OCI-LY1 (cell line): ENCODE measurements at regions not wholly inside any gene's neighbourhood (a gene's known extent, or its start where the extent isn't known, plus 50 kb on each side); places are given as distances from the start of the nearest gene placed in this dataset.

Source experiments
- H2AFZ ChIP-seq: fragments of 200-600 bp; sonication (generic), shearing (Covaris generic); 2 replicates; pipeline ENCODE4 v1.6.0; 2014; ENCODE audit warnings: antibody characterized with exemption, mild to moderate bottlenecking, low read length
- H3F3A ChIP-seq: fragments of 200-600 bp; sonication (generic), shearing (Covaris generic); 2 replicates; pipeline ENCODE4 v1.6.0; 2014; ENCODE audit warnings: mild to moderate bottlenecking, antibody characterized with exemption, low read length, moderate library complexity; ENCODE audit not compliant: insufficient read depth
- H3K27ac ChIP-seq: fragments of 200-600 bp; sonication (generic); 2 replicates; pipeline ENCODE4 v1.5.1; 2014; ENCODE audit warnings: low read length, mixed run types, mild to moderate bottlenecking, low read depth; ENCODE audit not compliant: poor library complexity, severe bottlenecking
- H3K27me3 ChIP-seq: fragments of 200-600 bp; sonication (generic); 2 replicates; pipeline ENCODE4 v1.6.0; 2014; ENCODE audit warnings: antibody characterized with exemption, mild to moderate bottlenecking, low read length, moderate library complexity; ENCODE audit not compliant: insufficient read depth
- H3K36me3 ChIP-seq: fragments of 200-600 bp; sonication (generic); 2 replicates; pipeline ENCODE4 v1.6.1; 2014; ENCODE audit warnings: mild to moderate bottlenecking, antibody characterized with exemption, low read length, moderate library complexity, mixed read lengths; ENCODE audit not compliant: insufficient read depth
- H3K4me1 ChIP-seq: fragments of 200-600 bp; sonication (generic); 2 replicates; pipeline ENCODE4 v1.5.1; 2014; ENCODE audit warnings: mild to moderate bottlenecking, low read length, moderate library complexity; ENCODE audit not compliant: insufficient read depth, severe bottlenecking
- H3K4me2 ChIP-seq: fragments of 200-600 bp; sonication (generic), shearing (Covaris generic); 2 replicates; pipeline ENCODE4 v1.6.1; 2014; ENCODE audit warnings: low read length
- H3K4me3 ChIP-seq: fragments of 200-600 bp; sonication (generic); 2 replicates; pipeline ENCODE4 v1.5.1; 2014; ENCODE audit warnings: low read length, low read depth, mild to moderate bottlenecking, mixed read lengths; ENCODE audit not compliant: poor library complexity, severe bottlenecking
- H3K79me2 ChIP-seq: fragments of 200-600 bp; shearing (Covaris generic); 2 replicates; pipeline ENCODE4 v1.6.1; 2016; ENCODE audit warnings: mixed run types, low read length, mixed read lengths; ENCODE audit not compliant: insufficient read depth
- H3K9ac ChIP-seq: fragments of 200-600 bp; sonication (generic), shearing (Covaris generic); 2 replicates; pipeline ENCODE4 v1.6.1; 2014; ENCODE audit warnings: mild to moderate bottlenecking, low read length, mixed read lengths
- H3K9me2 ChIP-seq: fragments of 200-600 bp; sonication (generic), shearing (Covaris generic); 2 replicates; pipeline ENCODE4 v1.6.1; 2014; ENCODE audit warnings: low read depth, mild to moderate bottlenecking, low read length, mixed read lengths
- H3K9me3 ChIP-seq: fragments of 200-600 bp; shearing (Covaris generic); 2 replicates; pipeline ENCODE4 v1.6.1; 2014; ENCODE audit warnings: low read length, mixed read lengths
- H4K20me1 ChIP-seq: fragments of 200-600 bp; sonication (generic), shearing (Covaris generic); 2 replicates; pipeline ENCODE4 v1.6.0; 2016; ENCODE audit warnings: mild to moderate bottlenecking, low read length; ENCODE audit not compliant: insufficient read depth
- EZH2 ChIP-seq: fragments of 200-600 bp; sonication (generic), shearing (Covaris generic); IDR thresholded peaks from 2 replicates; pipeline ENCODE4 v1.8.0; 2017; ENCODE audit warnings: borderline replicate concordance, mixed run types, mild to moderate bottlenecking, antibody characterized with exemption, low read length, moderate library complexity, mixed read lengths
- TF ChIP-seq, protein P1 (sequence below): fragments of 200-600 bp; sonication (generic), shearing (Covaris generic); IDR thresholded peaks from 2 replicates; pipeline ENCODE4 v1.5.1; 2017; ENCODE audit warnings: mild to moderate bottlenecking, antibody characterized with exemption, low read length, moderate library complexity, mixed read lengths

GRCh38 chr20:7723284-7723683 lies 217.0 kb downstream of the HAO1 start:
- TF ChIP-seq, protein P1, sequence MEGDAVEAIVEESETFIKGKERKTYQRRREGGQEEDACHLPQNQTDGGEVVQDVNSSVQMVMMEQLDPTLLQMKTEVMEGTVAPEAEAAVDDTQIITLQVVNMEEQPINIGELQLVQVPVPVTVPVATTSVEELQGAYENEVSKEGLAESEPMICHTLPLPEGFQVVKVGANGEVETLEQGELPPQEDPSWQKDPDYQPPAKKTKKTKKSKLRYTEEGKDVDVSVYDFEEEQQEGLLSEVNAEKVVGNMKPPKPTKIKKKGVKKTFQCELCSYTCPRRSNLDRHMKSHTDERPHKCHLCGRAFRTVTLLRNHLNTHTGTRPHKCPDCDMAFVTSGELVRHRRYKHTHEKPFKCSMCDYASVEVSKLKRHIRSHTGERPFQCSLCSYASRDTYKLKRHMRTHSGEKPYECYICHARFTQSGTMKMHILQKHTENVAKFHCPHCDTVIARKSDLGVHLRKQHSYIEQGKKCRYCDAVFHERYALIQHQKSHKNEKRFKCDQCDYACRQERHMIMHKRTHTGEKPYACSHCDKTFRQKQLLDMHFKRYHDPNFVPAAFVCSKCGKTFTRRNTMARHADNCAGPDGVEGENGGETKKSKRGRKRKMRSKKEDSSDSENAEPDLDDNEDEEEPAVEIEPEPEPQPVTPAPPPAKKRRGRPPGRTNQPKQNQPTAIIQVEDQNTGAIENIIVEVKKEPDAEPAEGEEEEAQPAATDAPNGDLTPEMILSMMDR, result no peak
- Histone ChIP-seq H3K27me3 (no peaks in the 10 kb centered on the region), H3K4me3 (no peak overlapping the region), H3K36me3 (no peaks in the 10 kb centered on the region), H3K79me2 (no peaks in the 10 kb centered on the region), H3F3A (no peaks in the 10 kb centered on the region), H3K9ac (no peak overlapping the region), H3K4me2 (no peak overlapping the region), H4K20me1 (no peaks in the 10 kb centered on the region), H2AFZ (no peak overlapping the region), H3K27ac (no peak overlapping the region), H3K9me2 (no peaks in the 10 kb centered on the region), H3K9me3 (no peaks in the 10 kb centered on the region), H3K4me1 (no peaks in the 10 kb centered on the region)

GRCh38 chr20:7728338-7728737 lies 211.9 kb downstream of the HAO1 start:
- Histone ChIP-seq H3K4me1 (no peaks in the 10 kb centered on the region), H3K9me2 (no peaks in the 10 kb centered on the region), H3K9ac (no peak overlapping the region), H3K36me3 (no peaks in the 10 kb centered on the region), H3K27me3 (no peaks in the 10 kb centered on the region), H3K4me2 (no peak overlapping the region), H4K20me1 (no peaks in the 10 kb centered on the region), H3F3A (no peaks in the 10 kb centered on the region), H3K9me3 (no peaks in the 10 kb centered on the region), H2AFZ (no peak overlapping the region), H3K4me3 (no peak overlapping the region), H3K79me2 (no peaks in the 10 kb centered on the region), H3K27ac (no peak overlapping the region)
- TF ChIP-seq, protein P1, result no peak
- TF ChIP-seq EZH2, result no peak

- Histone ChIP-seq H3K9me3 (no peaks in the 10 kb centered on the region), H2AFZ (no peak overlapping the region)
Measured at GRCh38 chr20:7734216-7734615, 206.0 kb downstream of the HAO1 start.

More at GRCh38 chr20:7734216-7734615, 206.0 kb downstream of the HAO1 start:
- Histone ChIP-seq H3K36me3 (no peaks in the 10 kb centered on the region), H3F3A (no peaks in the 10 kb centered on the region), H4K20me1 (no peaks in the 10 kb centered on the region), H3K4me1 (no peaks in the 10 kb centered on the region), H3K4me3 (no peak overlapping the region), H3K4me2 (no peak overlapping the region), H3K79me2 (no peaks in the 10 kb centered on the region), H3K9ac (no peak overlapping the region), H3K27me3 (no peaks in the 10 kb centered on the region), H3K27ac (no peak overlapping the region), H3K9me2 (no peaks in the 10 kb centered on the region)
- TF ChIP-seq EZH2, result no peak
- TF ChIP-seq, protein P1, result no peak
